Vagina (tissue), 2 donors: ENCODE measurements at regions not wholly inside any gene's neighbourhood (a gene's known extent, or its start where the extent isn't known, plus 50 kb on each side); places are given as distances from the start of the nearest gene placed in this dataset.

Experiments used
- CTCF ChIP-seq, 3 experiments: fragments of 450-650 bp in 2 of 3; fragments of 200-600 bp in 1 of 3; sonication (generic) in 1 of 3; IDR thresholded peaks; one replicate each; pipeline ENCODE4 v1.5.1; 2017 to 2019; ENCODE audit warnings: antibody characterized with exemption in 3 of 3, mild to moderate bottlenecking in 2 of 3, moderate library complexity in 2 of 3
- POLR2A ChIP-seq, 2 donors: fragments of 450-650 bp; IDR thresholded peaks; one replicate each; pipeline ENCODE4 v1.6.1; 2017; ENCODE audit warnings: antibody characterized with exemption in 2 of 2, mild to moderate bottlenecking in 2 of 2, moderate library complexity in 2 of 2

GRCh38 chr5:105054406-105054805 is 1491.8 kb upstream of the NUDT12 start:
- TF ChIP-seq CTCF (IDR thresholded peaks at IDR 0.05) (no peak), POLR2A (IDR thresholded peaks at IDR 0.05) (no peak)
